ENCODE measurements at regions not wholly inside any gene's neighbourhood (a gene's known extent, or its start where the extent isn't known, plus 50 kb on each side); places are given as distances from the start of the nearest gene placed in this dataset.
"Not testable (repeated sequence)": the region's sequence is repeated elsewhere in the genome, so short reads cannot be mapped to it uniquely, and the experiment has no call there.

- no peak for TF ChIP-seq CTCF (IDR thresholded peaks at IDR 0.05; ENCODE audit: low read depth, low read length)
- DNase-seq (ENCODE audit: extremely low read depth, low read depth), result peak; percentile 35
Measured at GRCh38 chr6:154931711-154932424, 63.2 kb upstream of the TIAM2 start.

- no peak for TF ChIP-seq CTCF (IDR thresholded peaks at IDR 0.05; ENCODE audit: low read depth, low read length)
- DNase-seq (ENCODE audit: extremely low read depth, low read depth), result peak; percentile 52
Measured at GRCh38 chr6:154932515-154933027, 62.5 kb upstream of the TIAM2 start.

GRCh38 chr6:154933181-154933827, 61.8 kb upstream of the TIAM2 start:
- no peak for TF ChIP-seq CTCF (IDR thresholded peaks at IDR 0.05; ENCODE audit: low read depth, low read length)
- DNase-seq (ENCODE audit: extremely low read depth, low read depth), result no peak

- TF ChIP-seq CTCF (IDR thresholded peaks at IDR 0.05; ENCODE audit: low read depth, low read length), result peak; percentile 22
- DNase-seq (ENCODE audit: extremely low read depth, low read depth), result no peak
Measured at GRCh38 chr6:154937306-154938220, 57.6 kb upstream of the TIAM2 start.

GRCh38 chr6:154938221-154938580, 56.9 kb upstream of the TIAM2 start:
- no peak for TF ChIP-seq CTCF (IDR thresholded peaks at IDR 0.05; ENCODE audit: low read depth, low read length)
- DNase-seq (ENCODE audit: extremely low read depth, low read depth), result no peak

GRCh38 chr6:154938727-154939285, 56.3 kb upstream of the TIAM2 start:
- not testable (repeated sequence) for DNase-seq (ENCODE audit: extremely low read depth, low read depth)

GRCh38 chr6:154942770-154943169, 52.3 kb upstream of the TIAM2 start:
- no peak for DNase-seq (ENCODE audit: extremely low read depth, low read depth)
- TF ChIP-seq CTCF (IDR thresholded peaks at IDR 0.05; ENCODE audit: low read depth, low read length), result no peak

All from AG09319 (cell line).